Hematopoietic multipotent progenitor cell (in vitro differentiated cells): ENCODE measurements at regions not wholly inside any gene's neighbourhood (a gene's known extent, or its start where the extent isn't known, plus 50 kb on each side); places are given as distances from the start of the nearest gene placed in this dataset.
A peak's percentile ranks its signal among the peaks of the same experiment; 100 is the strongest.
"Not testable (repeated sequence)": the region's sequence is repeated elsewhere in the genome, so short reads cannot be mapped to it uniquely, and the experiment has no call there.

ENCODE experiments used
- DNase-seq, 3 donors: peaks; one replicate each; pipeline ENCODE4 v3.0.0-alpha.2; 2011 to 2015; ENCODE audit warnings: low read depth in 2 of 3, low spot score in 2 of 3

GRCh38 chr2:17206771-17207170 is 311.5 kb downstream of the RAD51AP2 start:
- no peak for DNase-seq

- not testable (repeated sequence) for DNase-seq
These were observed 314.0 kb downstream of the RAD51AP2 start for GRCh38 chr2:17204214-17204613.

- DNase-seq, result peak in 2 of 3 donors; percentile 4 to 61
These were observed 315.6 kb downstream of the RAD51AP2 start for GRCh38 chr2:17202628-17203027.

- DNase-seq, result no peak
These were observed 318.5 kb downstream of the RAD51AP2 start for GRCh38 chr2:17199741-17200140.

GRCh38 chr2:17196380-17196779 is 321.9 kb downstream of the RAD51AP2 start:
- no peak for DNase-seq

- DNase-seq, result no peak
These were observed 323.2 kb downstream of the RAD51AP2 start for GRCh38 chr2:17195016-17195415.

GRCh38 chr2:17194083-17194482 is 324.2 kb downstream of the RAD51AP2 start:
- no peak for DNase-seq

GRCh38 chr2:17193433-17193890 is 324.8 kb downstream of the RAD51AP2 start:
- DNase-seq, result not testable (repeated sequence)

GRCh38 chr2:17191223-17191622 is 327.0 kb downstream of the RAD51AP2 start:
- peak in 1 of 3 donors; percentile 39 for DNase-seq

- no peak for DNase-seq
These were observed 327.7 kb downstream of the RAD51AP2 start for GRCh38 chr2:17190527-17190926.

GRCh38 chr2:17188721-17189120 is 329.5 kb downstream of the RAD51AP2 start:
- no peak for DNase-seq

- DNase-seq, result no peak
These were observed 333.7 kb downstream of the RAD51AP2 start for GRCh38 chr2:17184512-17184911.

- no peak for DNase-seq
These were observed 335.8 kb downstream of the RAD51AP2 start for GRCh38 chr2:17182399-17182798.

GRCh38 chr2:17181051-17181752 is 337.0 kb downstream of the RAD51AP2 start:
- no peak for DNase-seq

GRCh38 chr2:17179145-17179808 is 339.0 kb downstream of the RAD51AP2 start:
- no peak for DNase-seq

- DNase-seq, result no peak
These were observed 341.2 kb downstream of the RAD51AP2 start for GRCh38 chr2:17177088-17177487.

GRCh38 chr2:17171446-17172049 is 346.7 kb downstream of the RAD51AP2 start:
- peak in 2 of 3 donors; percentile 14 to 31 for DNase-seq

GRCh38 chr2:17166506-17166905 is 351.7 kb downstream of the RAD51AP2 start:
- no peak for DNase-seq

GRCh38 chr2:17164550-17164949 is 353.7 kb downstream of the RAD51AP2 start:
- no peak for DNase-seq

- no peak for DNase-seq
These were observed 354.6 kb downstream of the RAD51AP2 start for GRCh38 chr2:17163638-17164037.

GRCh38 chr2:17162713-17163112 is 355.5 kb downstream of the RAD51AP2 start:
- DNase-seq, result no peak

GRCh38 chr2:17160594-17160993 is 357.6 kb downstream of the RAD51AP2 start:
- DNase-seq, result no peak
